ENCODE measurements at regions not wholly inside any gene's neighbourhood (a gene's known extent, or its start where the extent isn't known, plus 50 kb on each side); places are given as distances from the start of the nearest gene placed in this dataset.

DNA sequence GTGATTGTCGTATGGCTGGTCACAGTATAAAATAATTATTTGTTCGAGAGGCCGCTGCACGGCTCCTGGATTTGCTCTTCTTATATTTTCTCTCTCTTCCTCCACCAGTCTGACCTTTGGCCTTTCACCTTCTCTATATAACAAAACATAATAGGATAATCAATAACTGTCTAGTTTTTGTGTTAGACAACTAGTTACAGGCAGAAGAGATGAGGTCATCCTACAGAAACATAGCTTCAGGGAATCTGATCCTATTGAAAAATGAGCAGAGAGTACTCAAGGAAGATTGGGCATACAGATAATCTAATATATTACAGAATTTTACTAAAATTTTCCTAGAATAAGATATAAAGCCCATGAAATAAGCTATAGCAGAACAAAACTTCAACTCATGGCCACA is 731.3 kb upstream of the SLC39A10 start:
- Histone ChIP-seq H3K27ac (ENCODE audit: low read length) (no peak overlapping the region), H3K4me3 (ENCODE audit: low read length) (no peak overlapping the region), H3K79me2 (ENCODE audit: low read length) (no peaks in the 10 kb centered on the region), H3K9ac (ENCODE audit: low read length) (no peak overlapping the region), H3K9me2 (replicated peaks; ENCODE audit: low read length) (no peaks in the 10 kb centered on the region), H3K36me3 (ENCODE audit: low read depth, low read length) (no peaks in the 10 kb centered on the region), H3K4me2 (ENCODE audit: low read length) (no peak overlapping the region), H3K4me1 (ENCODE audit: insufficient read depth, low read length) (no peaks in the 10 kb centered on the region), H2AFZ (ENCODE audit: low read length) (no peak overlapping the region), H3F3A (ENCODE audit: low read length, unreplicated experiment) (no peaks in the 10 kb centered on the region), H3K9me3 (ENCODE audit: low read length) (no peaks in the 10 kb centered on the region), H3K27me3 (ENCODE audit: low read length) (no peaks in the 10 kb centered on the region), H4K20me1 (ENCODE audit: low read length) (no peaks in the 10 kb centered on the region)
- TF ChIP-seq EZH2phosphoT487 (IDR thresholded peaks at IDR 0.05; ENCODE audit: borderline replicate concordance, low read length), result no peak
- TF ChIP-seq EZH2 (IDR thresholded peaks at IDR 0.05; ENCODE audit: low read length, unreplicated experiment), result no peak
- TF ChIP-seq, protein P1, sequence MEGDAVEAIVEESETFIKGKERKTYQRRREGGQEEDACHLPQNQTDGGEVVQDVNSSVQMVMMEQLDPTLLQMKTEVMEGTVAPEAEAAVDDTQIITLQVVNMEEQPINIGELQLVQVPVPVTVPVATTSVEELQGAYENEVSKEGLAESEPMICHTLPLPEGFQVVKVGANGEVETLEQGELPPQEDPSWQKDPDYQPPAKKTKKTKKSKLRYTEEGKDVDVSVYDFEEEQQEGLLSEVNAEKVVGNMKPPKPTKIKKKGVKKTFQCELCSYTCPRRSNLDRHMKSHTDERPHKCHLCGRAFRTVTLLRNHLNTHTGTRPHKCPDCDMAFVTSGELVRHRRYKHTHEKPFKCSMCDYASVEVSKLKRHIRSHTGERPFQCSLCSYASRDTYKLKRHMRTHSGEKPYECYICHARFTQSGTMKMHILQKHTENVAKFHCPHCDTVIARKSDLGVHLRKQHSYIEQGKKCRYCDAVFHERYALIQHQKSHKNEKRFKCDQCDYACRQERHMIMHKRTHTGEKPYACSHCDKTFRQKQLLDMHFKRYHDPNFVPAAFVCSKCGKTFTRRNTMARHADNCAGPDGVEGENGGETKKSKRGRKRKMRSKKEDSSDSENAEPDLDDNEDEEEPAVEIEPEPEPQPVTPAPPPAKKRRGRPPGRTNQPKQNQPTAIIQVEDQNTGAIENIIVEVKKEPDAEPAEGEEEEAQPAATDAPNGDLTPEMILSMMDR (conservative IDR thresholded peaks at IDR 0.05; ENCODE audit: low read depth, low read length), result no peak
- BruUV-seq (replicated peaks), result no TSS peak
- no peak for DNase-seq
- CTCF ChIA-PET, result no interaction called here
- intact Hi-C loops (cut with micrococcal nuclease), result no loop called here
- ATAC-seq, result no peak
- POLR2A ChIA-PET (ENCODE audit: unreplicated experiment), result no interaction called here

DNA sequence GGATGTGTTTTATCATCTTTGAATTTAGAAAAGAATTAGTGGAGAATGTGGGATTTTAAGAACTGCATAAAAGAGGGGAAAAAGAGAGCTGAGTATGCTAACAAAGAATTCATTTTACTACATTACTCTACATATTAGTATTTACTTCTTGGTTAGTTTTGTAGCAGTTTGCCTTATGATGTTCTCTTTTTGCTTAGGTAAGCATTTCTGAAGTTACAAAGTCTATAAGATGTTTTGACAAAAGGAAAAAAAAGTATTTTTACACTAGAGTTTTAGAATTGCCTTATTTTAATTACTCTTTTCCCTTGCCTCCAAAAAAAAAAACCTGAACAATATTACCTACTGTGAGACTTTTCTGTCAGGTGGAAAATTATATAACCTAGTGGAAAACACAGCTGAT is 739.5 kb upstream of the SLC39A10 start:
- H3K79me2 ChIP-seq (ENCODE audit: low read length), result no peaks in the 10 kb centered on the region
- H3K9me3 ChIP-seq (ENCODE audit: low read length), result no peaks in the 10 kb centered on the region
- H3K27me3 ChIP-seq (ENCODE audit: low read length), result no peaks in the 10 kb centered on the region
- H3K36me3 ChIP-seq (ENCODE audit: low read depth, low read length), result no peaks in the 10 kb centered on the region
- no peak overlapping the region for H3K9ac ChIP-seq (ENCODE audit: low read length)
- no peaks in the 10 kb centered on the region for H3K9me2 ChIP-seq (replicated peaks; ENCODE audit: low read length)
- H3K4me1 ChIP-seq (ENCODE audit: insufficient read depth, low read length), result no peaks in the 10 kb centered on the region
- no TSS peak for BruUV-seq (replicated peaks)
- ChIA-PET CTCF (interaction anchor here (0.5 kb wide), 1 partner anchor 23 kb away, joined by 3 read pairs; no protein-coding TSS in a partner anchor), POLR2A (ENCODE audit: unreplicated experiment) (interaction anchor here (0.6 kb wide), 1 partner anchor 1647 kb away, joined by 3 read pairs; no protein-coding TSS in a partner anchor)
- intact Hi-C loops (cut with micrococcal nuclease), result no loop called here
- DNase-seq, result no peak
- ATAC-seq, result no peak
- no peak overlapping the region for H3K4me2 ChIP-seq (ENCODE audit: low read length)
- H3K27ac ChIP-seq (ENCODE audit: low read length), result no peak overlapping the region
- no peak overlapping the region for H3K4me3 ChIP-seq (ENCODE audit: low read length)
- TF ChIP-seq EZH2phosphoT487 (IDR thresholded peaks at IDR 0.05; ENCODE audit: borderline replicate concordance, low read length) (no peak), EZH2 (IDR thresholded peaks at IDR 0.05; ENCODE audit: low read length, unreplicated experiment) (no peak)
- TF ChIP-seq, protein P1 (conservative IDR thresholded peaks at IDR 0.05; ENCODE audit: low read depth, low read length), result no peak
- H2AFZ ChIP-seq (ENCODE audit: low read length), result no peak overlapping the region
- H4K20me1 ChIP-seq (ENCODE audit: low read length), result no peaks in the 10 kb centered on the region
- no peaks in the 10 kb centered on the region for H3F3A ChIP-seq (ENCODE audit: low read length, unreplicated experiment)

DNA sequence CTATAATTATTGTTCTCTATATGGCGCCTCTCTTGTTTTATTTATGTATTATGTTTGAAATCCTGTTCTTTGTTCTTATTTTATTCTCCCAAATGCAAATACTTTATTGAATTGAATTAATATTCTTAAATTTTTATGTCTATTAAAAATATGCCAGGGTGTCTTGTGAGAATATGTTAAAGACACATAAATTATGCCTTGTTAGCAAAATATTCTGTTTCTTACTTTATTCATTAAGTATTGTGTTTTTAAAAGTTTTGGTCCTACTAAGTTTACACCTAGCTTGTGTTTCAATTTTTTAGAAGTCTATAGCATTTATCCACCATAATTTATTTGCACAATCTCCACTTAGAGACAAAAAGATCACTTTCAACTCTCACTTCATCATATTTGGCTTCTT is 741.5 kb upstream of the SLC39A10 start:
- no peaks in the 10 kb centered on the region for H3K4me1 ChIP-seq (ENCODE audit: insufficient read depth, low read length)
- no peaks in the 10 kb centered on the region for H3K9me3 ChIP-seq (ENCODE audit: low read length)
- DNase-seq, result no peak
- no TSS peak for BruUV-seq (replicated peaks)
- TF ChIP-seq, protein P1 (conservative IDR thresholded peaks at IDR 0.05; ENCODE audit: low read depth, low read length), result no peak
- TF ChIP-seq EZH2phosphoT487 (IDR thresholded peaks at IDR 0.05; ENCODE audit: borderline replicate concordance, low read length) (no peak), EZH2 (IDR thresholded peaks at IDR 0.05; ENCODE audit: low read length, unreplicated experiment) (no peak)
- CTCF ChIA-PET, result no interaction called here
- H3K9ac ChIP-seq (ENCODE audit: low read length), result no peak overlapping the region
- no peaks in the 10 kb centered on the region for H3K79me2 ChIP-seq (ENCODE audit: low read length)
- no peak overlapping the region for H3K27ac ChIP-seq (ENCODE audit: low read length)
- H3K4me3 ChIP-seq (ENCODE audit: low read length), result no peak overlapping the region
- no peaks in the 10 kb centered on the region for H3K36me3 ChIP-seq (ENCODE audit: low read depth, low read length)
- no peaks in the 10 kb centered on the region for H3K9me2 ChIP-seq (replicated peaks; ENCODE audit: low read length)
- H3K4me2 ChIP-seq (ENCODE audit: low read length), result no peak overlapping the region
- ATAC-seq, result no peak
- intact Hi-C loops (cut with micrococcal nuclease), result no loop called here
- H3K27me3 ChIP-seq (ENCODE audit: low read length), result no peaks in the 10 kb centered on the region
- H4K20me1 ChIP-seq (ENCODE audit: low read length), result no peaks in the 10 kb centered on the region
- no peak overlapping the region for H2AFZ ChIP-seq (ENCODE audit: low read length)
- no peaks in the 10 kb centered on the region for H3F3A ChIP-seq (ENCODE audit: low read length, unreplicated experiment)
- POLR2A ChIA-PET (ENCODE audit: unreplicated experiment), result no interaction called here
